ENCODE measurements at regions not wholly inside any gene's neighbourhood (a gene's known extent, or its start where the extent isn't known, plus 50 kb on each side); places are given as distances from the start of the nearest gene placed in this dataset.

- H3K27me3 ChIP-seq (ENCODE audit: control insufficient read depth in 3 of 3, insufficient read depth in 3 of 3, low read length in 2 of 3), result peaks cover 0 to 8% (median 0%) of the 10 kb centered on the region in 3 donors
- H3K9me3 ChIP-seq (ENCODE audit: control insufficient read depth in 4 of 4, insufficient read depth in 3 of 4, low read length in 3 of 4), result no peaks in the 10 kb centered on the region
- peak overlapping the region; percentile 31 to 83 for H3K9ac ChIP-seq (ENCODE audit: insufficient read depth in 1 of 2, low read length in 2 of 2)
- H3K36me3 ChIP-seq (ENCODE audit: control insufficient read depth in 4 of 4, insufficient read depth in 4 of 4, low read length in 4 of 4), result no peaks in the 10 kb centered on the region
- ATAC-seq (ENCODE audit: insufficient read depth, low FRiP score) (peak; percentile 95), DNase-seq (peak; percentile 89 to 94 (median 89))
- H3K4me3 ChIP-seq, result peak overlapping the region; percentile 70
- peak; percentile 71 for TF ChIP-seq CTCF (IDR thresholded peaks at IDR 0.05; ENCODE audit: control extremely low read depth, extremely low read depth)
- peaks cover 5 to 17% (median 7%) of the 10 kb centered on the region in 5 donors for H3K4me1 ChIP-seq (ENCODE audit: control insufficient read depth in 5 of 5, insufficient read depth in 5 of 5, low read length in 5 of 5)
- peak overlapping the region in 1 of 2 donors; percentile 17 for H3K27ac ChIP-seq (ENCODE audit: low read depth in 1 of 2, low read length in 1 of 2)
- 3 to 6% methylated on average over 31 to 35 of the region's 35 CpGs for WGBS, 2 donors
These were observed 118.3 kb upstream of the SIRPA start for GRCh38 chr20:1776681-1777475.

- Histone ChIP-seq H3K9ac (ENCODE audit: insufficient read depth in 1 of 2, low read length in 2 of 2) (no peak overlapping the region), H3K27ac (ENCODE audit: low read depth in 1 of 2, low read length in 1 of 2) (no peak overlapping the region), H3K4me3 (no peak overlapping the region), H3K9me3 (ENCODE audit: control insufficient read depth in 4 of 4, insufficient read depth in 3 of 4, low read length in 3 of 4) (no peaks in the 10 kb centered on the region), H3K27me3 (ENCODE audit: control insufficient read depth in 3 of 3, insufficient read depth in 3 of 3, low read length in 2 of 3) (no peaks in the 10 kb centered on the region), H3K4me1 (ENCODE audit: control insufficient read depth in 5 of 5, insufficient read depth in 5 of 5, low read length in 5 of 5) (peaks cover 5 to 17% (median 7%) of the 10 kb centered on the region in 5 donors), H3K36me3 (ENCODE audit: control insufficient read depth in 4 of 4, insufficient read depth in 4 of 4, low read length in 4 of 4) (no peaks in the 10 kb centered on the region)
- TF ChIP-seq CTCF (IDR thresholded peaks at IDR 0.05; ENCODE audit: control extremely low read depth, extremely low read depth), result no peak
- no peak for ATAC-seq (ENCODE audit: insufficient read depth, low FRiP score)
- DNase-seq, result no peak
- WGBS, 2 donors, result 96 to 97% methylated on average over 2 of the region's 2 CpGs
These were observed 117.5 kb upstream of the SIRPG start for GRCh38 chr20:1775117-1775516.

GRCh38 chr20:1774479-1774878 lies 116.9 kb upstream of the SIRPG start:
- H3K4me3 ChIP-seq, result no peak overlapping the region
- peaks cover 5 to 17% (median 7%) of the 10 kb centered on the region in 5 donors for H3K4me1 ChIP-seq (ENCODE audit: control insufficient read depth in 5 of 5, insufficient read depth in 5 of 5, low read length in 5 of 5)
- no peaks in the 10 kb centered on the region for H3K9me3 ChIP-seq (ENCODE audit: control insufficient read depth in 4 of 4, insufficient read depth in 3 of 4, low read length in 3 of 4)
- no peak overlapping the region for H3K9ac ChIP-seq (ENCODE audit: insufficient read depth in 1 of 2, low read length in 2 of 2)
- H3K27me3 ChIP-seq (ENCODE audit: control insufficient read depth in 3 of 3, insufficient read depth in 3 of 3, low read length in 2 of 3), result no peaks in the 10 kb centered on the region
- no peak for ATAC-seq (ENCODE audit: insufficient read depth, low FRiP score)
- no peak for TF ChIP-seq CTCF (IDR thresholded peaks at IDR 0.05; ENCODE audit: control extremely low read depth, extremely low read depth)
- DNase-seq, result no peak
- H3K27ac ChIP-seq (ENCODE audit: low read depth in 1 of 2, low read length in 1 of 2), result no peak overlapping the region
- no peaks in the 10 kb centered on the region for H3K36me3 ChIP-seq (ENCODE audit: control insufficient read depth in 4 of 4, insufficient read depth in 4 of 4, low read length in 4 of 4)
- WGBS, 2 donors, result 97 to 98% methylated on average over 6 of the region's 6 CpGs
